ENCODE measurements at regions not wholly inside any gene's neighbourhood (a gene's known extent, or its start where the extent isn't known, plus 50 kb on each side); places are given as distances from the start of the nearest gene placed in this dataset.

DNA sequence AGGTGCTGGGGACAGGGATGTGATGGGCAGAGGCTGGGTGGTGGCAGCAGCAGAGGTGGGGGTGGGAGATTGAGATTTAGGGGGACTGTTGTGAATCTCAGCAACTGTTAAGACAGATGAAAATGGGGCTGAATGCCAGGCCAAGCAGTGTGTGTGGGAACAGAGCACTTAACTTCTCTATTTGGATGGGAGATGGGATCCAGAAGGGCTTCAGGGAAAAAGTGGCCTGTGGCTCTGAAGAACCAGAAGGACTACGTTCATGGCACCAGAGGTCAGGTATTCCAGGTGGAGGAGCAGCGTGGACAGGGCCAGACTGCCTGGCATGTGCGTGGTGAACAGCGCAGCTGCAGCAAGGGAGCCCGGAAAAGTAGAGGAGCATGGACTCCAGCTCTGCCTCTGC, 82.6 kb upstream of the SYT13 start:
- WGBS (ENCODE audit: missing lambda C conversion rate) = 40% methylated on average over 5 of the region's 5 CpGs
- Histone ChIP-seq H3K9me3 (no peaks in the 10 kb centered on the region), H3K4me3 (no peak overlapping the region), H3K27ac (no peak overlapping the region), H3K4me1 (no peaks in the 10 kb centered on the region), H3K4me2 (no peak overlapping the region)
- no peak for ATAC-seq
- ChIA-PET POLR2A (no interaction called here), CTCF (interaction anchor here (0.7 to 3.2 kb wide), 7 partner anchors 11 to 403 kb away, joined by 3 to 16 read pairs (median 4); no protein-coding TSS in a partner anchor)
- no peak for DNase-seq (ENCODE audit: low read depth in 1 of 2, low spot score in 1 of 2)
- no peak for FAIRE-seq
- TF ChIP-seq, protein P1, sequence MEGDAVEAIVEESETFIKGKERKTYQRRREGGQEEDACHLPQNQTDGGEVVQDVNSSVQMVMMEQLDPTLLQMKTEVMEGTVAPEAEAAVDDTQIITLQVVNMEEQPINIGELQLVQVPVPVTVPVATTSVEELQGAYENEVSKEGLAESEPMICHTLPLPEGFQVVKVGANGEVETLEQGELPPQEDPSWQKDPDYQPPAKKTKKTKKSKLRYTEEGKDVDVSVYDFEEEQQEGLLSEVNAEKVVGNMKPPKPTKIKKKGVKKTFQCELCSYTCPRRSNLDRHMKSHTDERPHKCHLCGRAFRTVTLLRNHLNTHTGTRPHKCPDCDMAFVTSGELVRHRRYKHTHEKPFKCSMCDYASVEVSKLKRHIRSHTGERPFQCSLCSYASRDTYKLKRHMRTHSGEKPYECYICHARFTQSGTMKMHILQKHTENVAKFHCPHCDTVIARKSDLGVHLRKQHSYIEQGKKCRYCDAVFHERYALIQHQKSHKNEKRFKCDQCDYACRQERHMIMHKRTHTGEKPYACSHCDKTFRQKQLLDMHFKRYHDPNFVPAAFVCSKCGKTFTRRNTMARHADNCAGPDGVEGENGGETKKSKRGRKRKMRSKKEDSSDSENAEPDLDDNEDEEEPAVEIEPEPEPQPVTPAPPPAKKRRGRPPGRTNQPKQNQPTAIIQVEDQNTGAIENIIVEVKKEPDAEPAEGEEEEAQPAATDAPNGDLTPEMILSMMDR (IDR thresholded peaks at IDR 0.05) = no peak
- no peak for TF ChIP-seq NFE2L2 (conservative IDR thresholded peaks at IDR 0.05; ENCODE audit: low read length)
- TF ChIP-seq SMC3 (IDR thresholded peaks at IDR 0.05) = no peak
- TF ChIP-seq ESRRA (IDR thresholded peaks at IDR 0.05; ENCODE audit: borderline replicate concordance, low read length) = no peak
- TF ChIP-seq RAD21 (conservative IDR thresholded peaks at IDR 0.05 in 1 of 2, IDR thresholded peaks at IDR 0.05 in 1 of 2) = no peak
- TF ChIP-seq CBX8 (IDR thresholded peaks at IDR 0.05) = no peak
- TF ChIP-seq MYC (IDR thresholded peaks at IDR 0.05; ENCODE audit: borderline replicate concordance, low read length) = no peak
- TF ChIP-seq MAZ (IDR thresholded peaks at IDR 0.05; ENCODE audit: borderline replicate concordance, low read depth, low read length) = no peak
- TF ChIP-seq RCOR1 (IDR thresholded peaks at IDR 0.05; ENCODE audit: low read depth, low read length) = no peak
- no peak for TF ChIP-seq ZC3H11A (IDR thresholded peaks at IDR 0.05)
- no peak for TF ChIP-seq PBX3 (IDR thresholded peaks at IDR 0.05)

DNA sequence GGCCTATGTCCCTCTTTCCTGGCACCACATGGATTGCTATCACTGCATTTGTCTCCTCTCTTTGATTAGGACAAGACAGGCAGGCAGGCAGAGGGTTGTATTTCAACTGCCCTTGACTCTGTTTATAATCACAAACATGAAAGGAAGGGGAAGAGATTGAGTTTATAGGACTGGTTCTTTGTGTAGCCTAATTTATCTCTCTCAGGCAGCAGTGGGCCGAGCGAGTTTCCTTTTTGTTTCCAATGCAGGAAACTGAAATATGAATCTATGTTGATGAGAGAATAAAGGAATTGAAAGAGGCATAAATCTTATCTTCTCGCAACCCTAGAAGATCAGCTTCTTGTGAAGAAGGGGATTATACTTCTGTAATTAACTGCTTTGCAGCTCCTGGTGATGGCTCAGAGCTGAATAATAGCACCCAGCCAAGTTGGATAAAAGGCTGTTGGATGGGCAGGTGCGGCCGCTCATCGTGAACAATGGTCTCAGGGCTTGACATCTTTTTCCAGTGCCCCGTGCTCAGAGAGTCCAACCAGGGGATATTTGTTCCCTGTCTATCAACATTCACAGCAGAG, 80.6 kb upstream of the SYT13 start:
- H3K4me3 ChIP-seq = no peak overlapping the region
- no peaks in the 10 kb centered on the region for H3K4me1 ChIP-seq
- ChIA-PET CTCF (interaction anchor here (1.2 to 3.2 kb wide), 4 partner anchors 13 to 404 kb away, joined by 3 to 16 read pairs (median 6); no protein-coding TSS in a partner anchor), POLR2A (no interaction called here)
- H3K4me2 ChIP-seq = no peak overlapping the region
- H3K9me3 ChIP-seq = no peaks in the 10 kb centered on the region
- no peak overlapping the region for H3K27ac ChIP-seq
- WGBS (ENCODE audit: missing lambda C conversion rate) = 56% methylated on average over 7 of the region's 7 CpGs
- TF ChIP-seq FOSB (CRISPR knock-in tag; IDR thresholded peaks at IDR 0.05) (no peak), SMC3 (IDR thresholded peaks at IDR 0.05) (no peak), MAZ (IDR thresholded peaks at IDR 0.05; ENCODE audit: borderline replicate concordance, low read depth, low read length) (no peak), HOXB13 (CRISPR knock-in tag; IDR thresholded peaks at IDR 0.05; ENCODE audit: low read depth) (no peak), CBX8 (IDR thresholded peaks at IDR 0.05) (no peak), USF2 (IDR thresholded peaks at IDR 0.05) (no peak), PHF8 (IDR thresholded peaks at IDR 0.05; ENCODE audit: borderline replicate concordance, low read depth) (no peak), EHF (CRISPR knock-in tag; IDR thresholded peaks at IDR 0.05) (no peak), RNF2 (IDR thresholded peaks at IDR 0.05; ENCODE audit: borderline replicate concordance, low read depth) (no peak), SREBF2 (IDR thresholded peaks at IDR 0.05) (no peak), RFX5 (IDR thresholded peaks at IDR 0.05) (no peak), NFE2L2 (conservative IDR thresholded peaks at IDR 0.05; ENCODE audit: low read length) (no peak), ZC3H11A (IDR thresholded peaks at IDR 0.05) (no peak)
- TF ChIP-seq, protein P2, sequence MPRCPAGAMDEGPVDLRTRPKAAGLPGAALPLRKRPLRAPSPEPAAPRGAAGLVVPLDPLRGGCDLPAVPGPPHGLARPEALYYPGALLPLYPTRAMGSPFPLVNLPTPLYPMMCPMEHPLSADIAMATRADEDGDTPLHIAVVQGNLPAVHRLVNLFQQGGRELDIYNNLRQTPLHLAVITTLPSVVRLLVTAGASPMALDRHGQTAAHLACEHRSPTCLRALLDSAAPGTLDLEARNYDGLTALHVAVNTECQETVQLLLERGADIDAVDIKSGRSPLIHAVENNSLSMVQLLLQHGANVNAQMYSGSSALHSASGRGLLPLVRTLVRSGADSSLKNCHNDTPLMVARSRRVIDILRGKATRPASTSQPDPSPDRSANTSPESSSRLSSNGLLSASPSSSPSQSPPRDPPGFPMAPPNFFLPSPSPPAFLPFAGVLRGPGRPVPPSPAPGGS (IDR thresholded peaks at IDR 0.05) = no peak
- FAIRE-seq = no peak
- no peak for DNase-seq (ENCODE audit: low read depth in 1 of 2, low spot score in 1 of 2)
- no peak for ATAC-seq
